GM21423 (cell line): ENCODE measurements at regions not wholly inside any gene's neighbourhood (a gene's known extent, or its start where the extent isn't known, plus 50 kb on each side); places are given as distances from the start of the nearest gene placed in this dataset.

Source experiments
- ATAC-seq: cut with Tn5 transposase; IDR thresholded peaks from one replicate; pipeline ENCODE4 v1.9.1; 2021; ENCODE audit warnings: mild to moderate bottlenecking, moderate library complexity; ENCODE audit not compliant: unreplicated experiment

GRCh38 chr20:39107741-39108140 lies 145.6 kb downstream of the DHX35 start:
- no peak for ATAC-seq

GRCh38 chr20:39106791-39107190 lies 144.6 kb downstream of the DHX35 start:
- no peak for ATAC-seq

GRCh38 chr20:39105551-39105950 lies 143.4 kb downstream of the DHX35 start:
- no peak for ATAC-seq

- ATAC-seq = no peak
Observed at GRCh38 chr20:39103732-39104131, 141.6 kb downstream of the DHX35 start.

- no peak for ATAC-seq
Observed at GRCh38 chr20:39103305-39103704, 141.2 kb downstream of the DHX35 start.

GRCh38 chr20:39101895-39102294 lies 139.8 kb downstream of the DHX35 start:
- ATAC-seq = no peak

GRCh38 chr20:39100691-39101090 lies 138.5 kb downstream of the DHX35 start:
- ATAC-seq = no peak

- no peak for ATAC-seq
Observed at GRCh38 chr20:39097889-39098288, 135.7 kb downstream of the DHX35 start.

- ATAC-seq = no peak
Observed at GRCh38 chr20:39095870-39096269, 133.7 kb downstream of the DHX35 start.

- no peak for ATAC-seq
Observed at GRCh38 chr20:39094391-39094790, 132.2 kb downstream of the DHX35 start.

- no peak for ATAC-seq
Observed at GRCh38 chr20:39092733-39093410, 130.7 kb downstream of the DHX35 start.

GRCh38 chr20:39090906-39091305 lies 128.8 kb downstream of the DHX35 start:
- no peak for ATAC-seq

- no peak for ATAC-seq
Observed at GRCh38 chr20:39089797-39090196, 127.7 kb downstream of the DHX35 start.
